ENCODE measurements at regions not wholly inside any gene's neighbourhood (a gene's known extent, or its start where the extent isn't known, plus 50 kb on each side); places are given as distances from the start of the nearest gene placed in this dataset.
A peak's percentile ranks its signal among the peaks of the same experiment; 100 is the strongest.

DNA sequence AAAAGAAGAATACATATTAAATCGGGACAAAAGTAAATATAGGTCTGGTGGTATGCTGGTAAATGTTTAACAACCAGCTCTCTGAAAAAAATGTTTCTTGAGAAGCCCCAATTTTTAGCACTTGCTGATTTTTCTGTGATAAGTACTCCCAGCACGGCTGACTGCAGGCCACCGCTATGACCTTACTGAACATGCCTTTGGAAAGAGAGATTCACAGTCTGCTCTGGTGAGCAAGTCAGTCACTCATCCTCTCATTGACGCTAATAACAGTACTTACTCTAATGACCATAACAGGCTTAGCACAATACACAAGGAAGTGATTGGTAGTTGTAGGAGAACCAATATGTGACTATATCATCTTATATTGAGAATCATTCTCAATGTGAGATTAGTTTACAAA lies 98.9 kb upstream of the BLTP1 start:
- Mint-ChIP-seq H3K36me3 (no peaks in the 10 kb centered on the region), H3K4me3 (no peak overlapping the region), H3K9me3 (no peaks in the 10 kb centered on the region), H3K4me1 (no peaks in the 10 kb centered on the region), H3K27ac (no peak overlapping the region), H3K27me3 (peaks cover 4 to 8% (median 6%) of the 10 kb centered on the region in 3 donors)
- no peak for ATAC-seq (ENCODE audit: low read depth in 2 of 2)
- no peak for DNase-seq

DNA sequence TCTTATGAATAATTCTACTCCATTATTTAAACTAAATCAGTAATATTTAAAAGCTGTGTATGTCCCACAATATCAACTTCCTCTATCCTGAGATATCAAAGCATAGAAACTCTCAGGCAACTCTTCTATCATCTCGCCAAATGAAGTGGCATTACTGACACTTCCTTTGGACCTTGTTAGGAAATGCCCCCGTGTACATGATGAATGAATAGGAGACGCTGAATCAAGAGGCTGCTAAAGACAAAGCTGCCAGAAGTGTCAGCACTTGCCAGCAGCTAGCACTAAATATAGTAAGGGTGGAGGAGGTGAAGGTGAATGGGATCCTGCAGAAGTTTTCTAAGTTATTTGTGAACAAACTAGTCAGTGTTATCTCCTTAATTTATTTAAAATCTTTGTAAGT lies 99.5 kb upstream of the BLTP1 start:
- Mint-ChIP-seq H3K4me3 (no peak overlapping the region), H3K27me3 (peaks cover 4 to 8% (median 6%) of the 10 kb centered on the region in 3 donors), H3K36me3 (no peaks in the 10 kb centered on the region), H3K27ac (peak overlapping the region in 1 of 6 donors; percentile 67), H3K4me1 (no peaks in the 10 kb centered on the region), H3K9me3 (no peaks in the 10 kb centered on the region)
- DNase-seq (no peak), ATAC-seq (ENCODE audit: low read depth in 2 of 2) (no peak)

DNA sequence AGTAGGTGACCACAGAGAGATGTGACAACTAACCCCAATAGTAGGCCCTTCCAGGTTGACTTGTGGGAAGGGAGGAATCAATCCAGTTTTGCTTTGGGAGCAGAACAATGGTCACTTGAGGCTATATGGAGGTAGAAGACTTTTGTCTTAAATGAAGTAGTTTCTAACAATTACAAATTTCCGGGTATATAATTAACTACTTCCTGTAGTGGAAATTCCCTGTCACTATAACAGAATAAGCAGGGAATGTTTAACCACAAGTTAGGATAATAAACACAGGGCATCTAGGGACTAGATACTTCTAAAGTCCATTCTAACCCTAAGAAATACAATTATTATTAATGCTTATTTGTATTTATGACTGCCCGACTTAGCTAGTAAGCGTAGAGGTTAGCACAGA lies 99.0 kb upstream of the TRPC3 start:
- no peak overlapping the region for H3K27ac Mint-ChIP-seq
- no peaks in the 10 kb centered on the region for H3K4me1 Mint-ChIP-seq
- DNase-seq (no peak), ATAC-seq (ENCODE audit: low read depth in 2 of 2) (no peak)
- no peaks in the 10 kb centered on the region for H3K9me3 Mint-ChIP-seq
- no peaks in the 10 kb centered on the region for H3K36me3 Mint-ChIP-seq
- peaks cover 4 to 8% (median 6%) of the 10 kb centered on the region in 3 donors for H3K27me3 Mint-ChIP-seq
- H3K4me3 Mint-ChIP-seq = no peak overlapping the region

DNA sequence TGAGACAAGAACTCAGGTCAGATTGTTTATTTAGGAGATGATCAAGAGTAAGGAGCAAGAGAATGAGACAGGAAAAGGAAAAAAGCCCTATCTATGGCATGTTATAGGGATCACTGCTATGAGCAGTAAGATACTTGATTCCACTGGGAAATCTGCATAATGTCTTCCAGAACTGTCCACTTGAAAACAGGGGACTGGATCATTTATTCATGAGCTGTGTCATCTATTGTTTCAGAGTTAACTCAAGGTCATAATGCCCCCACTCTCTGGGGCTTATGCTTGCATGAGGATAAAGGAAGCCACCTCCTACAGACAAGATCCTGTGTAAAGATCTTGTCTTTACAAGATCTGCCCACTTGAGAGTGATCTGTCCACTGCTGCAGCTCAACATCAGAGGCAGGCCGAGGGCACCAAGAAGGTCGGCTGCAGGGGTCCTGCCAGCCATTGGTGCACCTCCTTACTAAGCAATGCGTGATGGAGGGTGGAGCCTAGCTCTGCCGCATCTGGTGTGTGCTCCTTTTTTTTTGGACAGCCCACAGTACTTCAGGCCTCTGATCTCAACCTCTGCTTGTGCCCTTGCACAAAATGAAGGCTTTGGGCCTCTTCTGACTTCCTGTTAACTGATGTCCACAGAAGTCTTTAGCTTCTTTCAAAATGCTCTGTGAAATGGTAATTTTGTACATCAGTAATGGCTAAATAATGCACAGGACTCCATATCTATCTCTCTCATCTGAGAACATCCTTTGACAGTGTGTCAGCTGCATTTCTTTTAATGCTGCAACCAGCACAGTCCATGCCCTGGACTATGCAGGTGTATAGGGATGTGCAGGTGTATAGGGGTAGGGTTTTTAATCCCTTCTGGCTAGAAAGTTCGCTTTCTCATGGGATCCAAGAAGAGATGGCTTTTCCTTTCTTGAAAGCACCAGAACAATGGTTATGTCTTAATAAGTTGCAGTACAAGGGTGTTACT lies 95.9 kb upstream of the TRPC3 start:
- no peak for ATAC-seq (ENCODE audit: low read depth in 2 of 2)
- Mint-ChIP-seq H3K36me3 (no peaks in the 10 kb centered on the region), H3K4me1 (no peaks in the 10 kb centered on the region), H3K27me3 (peaks cover 0 to 11% (median 4%) of the 10 kb centered on the region in 3 donors), H3K4me3 (no peak overlapping the region), H3K27ac (no peak overlapping the region), H3K9me3 (peaks cover 0 to 8% (median 2%) of the 10 kb centered on the region in 7 donors)
- no peak for DNase-seq

DNA sequence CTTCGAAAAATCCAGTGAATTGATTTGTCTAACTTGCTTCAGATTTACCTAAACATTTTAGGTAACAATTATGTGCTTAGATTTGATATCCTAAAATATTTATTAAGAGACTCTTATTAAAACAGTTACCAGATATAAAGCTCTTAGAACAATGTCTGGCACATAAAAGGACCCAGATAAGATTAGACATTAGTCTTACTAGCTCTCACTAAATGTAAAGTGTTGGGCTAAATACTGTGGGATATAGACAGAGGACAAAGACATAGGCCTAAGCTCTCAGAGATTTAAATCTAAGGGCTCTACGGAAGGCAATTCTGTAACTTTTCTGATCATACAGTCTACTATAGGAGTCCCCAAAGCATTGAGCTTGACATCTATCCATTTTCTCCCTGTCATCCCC lies 94.4 kb upstream of the TRPC3 start:
- no peaks in the 10 kb centered on the region for H3K36me3 Mint-ChIP-seq
- H3K9me3 Mint-ChIP-seq = peaks cover 0 to 8% (median 2%) of the 10 kb centered on the region in 7 donors

DNA sequence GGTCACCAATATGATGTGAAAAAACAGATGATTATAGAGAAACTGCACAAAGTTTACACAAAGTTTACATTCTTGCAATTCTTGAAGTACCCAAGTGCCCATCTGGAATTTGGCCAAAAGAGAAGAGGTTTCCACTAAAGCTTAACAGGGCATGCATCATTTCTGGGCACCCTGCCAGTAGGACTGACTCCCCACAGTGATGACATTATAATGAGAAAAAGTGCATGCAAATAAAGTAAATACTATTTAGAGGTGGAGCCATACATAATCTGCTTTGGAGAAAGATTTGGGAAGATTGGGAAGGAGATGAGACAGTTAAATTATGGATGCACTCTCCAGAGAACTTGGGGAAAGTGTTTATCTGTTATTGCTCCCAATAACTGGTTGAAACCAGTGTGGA lies 93.7 kb upstream of the TRPC3 start:
- Mint-ChIP-seq H3K4me1 (no peaks in the 10 kb centered on the region), H3K4me3 (no peak overlapping the region), H3K27ac (no peak overlapping the region), H3K9me3 (peaks cover 0 to 8% (median 2%) of the 10 kb centered on the region in 7 donors), H3K36me3 (no peaks in the 10 kb centered on the region), H3K27me3 (peaks cover 6 to 20% (median 14%) of the 10 kb centered on the region in 3 donors)
- DNase-seq = no peak
- no peak for ATAC-seq (ENCODE audit: low read depth in 2 of 2)

More for the DNA sequence above, 94.4 kb upstream of the TRPC3 start:
- DNase-seq = no peak
- peaks cover 4 to 17% (median 7%) of the 10 kb centered on the region in 3 donors for H3K27me3 Mint-ChIP-seq
- H3K27ac Mint-ChIP-seq = no peak overlapping the region
- no peaks in the 10 kb centered on the region for H3K4me1 Mint-ChIP-seq
- no peak for ATAC-seq (ENCODE audit: low read depth in 2 of 2)
- H3K4me3 Mint-ChIP-seq = no peak overlapping the region

DNA sequence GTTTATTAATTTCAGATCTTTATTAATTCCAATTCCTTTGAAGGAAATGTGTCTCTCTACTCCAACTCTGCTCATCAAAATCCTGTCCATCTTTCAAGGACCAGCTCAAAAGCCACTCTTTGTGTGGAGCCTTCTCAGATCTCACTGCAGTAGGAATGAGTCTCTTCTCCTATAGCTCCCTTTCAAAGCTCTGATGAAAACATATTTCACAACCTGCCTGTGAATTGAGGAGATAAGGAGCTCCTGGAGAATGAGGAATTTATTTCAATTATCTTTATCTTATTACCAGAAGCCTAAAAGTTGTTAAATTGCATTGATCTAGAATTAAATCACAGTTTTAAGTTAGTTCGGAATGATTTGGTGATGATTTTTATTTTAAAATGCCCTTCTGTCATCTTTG lies 92.6 kb upstream of the TRPC3 start:
- no peaks in the 10 kb centered on the region for H3K36me3 Mint-ChIP-seq
- H3K27ac Mint-ChIP-seq = no peak overlapping the region
- no peak for ATAC-seq (ENCODE audit: low read depth in 2 of 2)
- H3K4me1 Mint-ChIP-seq = no peaks in the 10 kb centered on the region
- no peak for DNase-seq
- peaks cover 6 to 19% (median 14%) of the 10 kb centered on the region in 3 donors for H3K27me3 Mint-ChIP-seq
- no peak overlapping the region for H3K4me3 Mint-ChIP-seq
- peaks cover 0 to 11% (median 2%) of the 10 kb centered on the region in 7 donors for H3K9me3 Mint-ChIP-seq

DNA sequence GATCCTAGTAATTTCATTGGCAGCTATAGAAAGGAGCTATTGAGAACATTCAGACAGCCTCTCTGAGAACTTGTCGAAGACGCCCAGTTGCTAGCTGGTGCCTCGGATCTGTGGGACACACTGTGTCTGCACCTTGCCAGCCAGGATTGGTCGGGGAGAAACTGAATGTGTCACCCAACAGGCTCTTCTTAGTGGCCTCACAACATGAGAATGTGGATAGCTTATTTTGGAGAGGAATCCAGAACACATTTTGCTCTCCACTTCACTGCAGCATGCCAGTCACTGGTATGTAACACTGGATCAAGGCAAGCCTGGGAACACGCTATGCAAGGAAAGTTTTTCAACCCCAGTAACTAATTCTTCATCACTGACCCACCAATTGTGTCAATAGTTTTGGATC lies 89.5 kb upstream of the TRPC3 start:
- H3K27me3 Mint-ChIP-seq = peaks cover 4 to 19% (median 14%) of the 10 kb centered on the region in 3 donors
- no peak overlapping the region for H3K4me3 Mint-ChIP-seq
- DNase-seq (no peak), ATAC-seq (ENCODE audit: low read depth in 2 of 2) (no peak)
- H3K27ac Mint-ChIP-seq = no peak overlapping the region
- peaks cover 0 to 11% (median 2%) of the 10 kb centered on the region in 7 donors for H3K9me3 Mint-ChIP-seq
- no peaks in the 10 kb centered on the region for H3K36me3 Mint-ChIP-seq
- H3K4me1 Mint-ChIP-seq = no peaks in the 10 kb centered on the region

DNA sequence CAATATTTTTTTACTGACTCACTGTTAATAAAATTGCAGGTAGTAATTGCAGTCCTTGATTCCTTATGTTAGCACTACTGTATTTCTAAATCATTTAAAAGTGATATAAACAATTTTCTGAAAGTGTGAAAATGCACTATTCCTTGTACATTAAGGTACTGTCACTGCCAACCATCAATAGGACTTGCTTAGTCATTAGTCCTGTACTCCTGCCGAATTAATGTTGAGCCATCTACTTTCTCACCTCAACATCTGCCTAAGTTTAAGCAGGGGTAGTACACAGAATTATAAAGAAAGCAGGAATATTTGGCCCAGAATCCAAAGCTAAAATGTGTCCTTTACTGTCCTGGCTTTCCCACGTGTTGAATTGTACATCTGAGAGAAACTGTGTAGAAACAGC lies 87.0 kb upstream of the TRPC3 start:
- DNase-seq (no peak), ATAC-seq (ENCODE audit: low read depth in 2 of 2) (no peak)
- H3K27me3 Mint-ChIP-seq = peaks cover 8 to 19% (median 9%) of the 10 kb centered on the region in 3 donors
- no peaks in the 10 kb centered on the region for H3K36me3 Mint-ChIP-seq
- no peaks in the 10 kb centered on the region for H3K4me1 Mint-ChIP-seq
- peaks cover 0 to 5% (median 0%) of the 10 kb centered on the region in 7 donors for H3K9me3 Mint-ChIP-seq
- H3K27ac Mint-ChIP-seq = no peak overlapping the region
- no peak overlapping the region for H3K4me3 Mint-ChIP-seq

DNA sequence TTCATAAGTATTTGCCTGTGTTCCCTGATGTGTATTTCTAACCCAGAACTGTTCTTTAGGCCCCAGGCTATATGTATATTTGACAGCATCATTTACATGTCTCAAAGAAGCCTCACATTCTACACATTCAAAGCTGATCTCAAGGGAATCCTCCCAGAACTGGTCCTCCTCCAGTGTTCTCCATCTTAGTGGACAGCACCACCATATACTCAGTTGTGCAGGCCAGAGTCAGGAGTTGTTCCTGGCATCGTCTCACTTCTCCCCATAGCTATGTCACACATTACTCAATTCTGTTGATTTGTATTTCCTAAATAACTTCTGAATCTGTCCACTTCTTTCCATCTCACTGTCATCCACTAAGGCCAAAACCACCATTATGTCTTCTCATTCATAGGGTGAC lies 82.8 kb upstream of the TRPC3 start:
- no peak for ATAC-seq (ENCODE audit: low read depth in 2 of 2)
- no peak overlapping the region for H3K27ac Mint-ChIP-seq
- no peaks in the 10 kb centered on the region for H3K4me1 Mint-ChIP-seq
- H3K9me3 Mint-ChIP-seq = peaks cover 10 to 28% (median 17%) of the 10 kb centered on the region in 7 donors
- H3K36me3 Mint-ChIP-seq = peaks cover 0 to 9% of the 10 kb centered on the region in 2 donors
- peak overlapping the region in 1 of 8 donors; percentile 2 for H3K4me3 Mint-ChIP-seq
- no peak for DNase-seq
- peaks cover 4 to 9% (median 6%) of the 10 kb centered on the region in 3 donors for H3K27me3 Mint-ChIP-seq

DNA sequence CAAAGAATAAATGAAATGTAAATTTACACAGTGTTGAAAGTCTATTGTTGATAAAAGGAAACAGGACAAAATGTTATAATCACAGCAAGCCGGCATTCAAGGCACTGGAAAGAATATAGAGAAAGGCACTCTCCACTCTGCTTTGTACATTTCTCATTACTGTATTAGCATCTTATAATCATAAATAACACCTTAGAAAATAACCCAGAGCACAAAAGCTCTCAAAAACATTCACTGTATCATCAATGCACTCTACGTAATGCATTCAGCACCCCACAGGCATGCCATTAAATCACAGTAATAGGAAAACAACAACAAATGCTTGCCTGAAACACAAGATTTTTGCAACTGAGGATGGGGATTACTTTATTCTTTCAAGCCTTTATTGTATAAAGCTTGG lies 75.3 kb upstream of the TRPC3 start:
- DNase-seq (no peak), ATAC-seq (ENCODE audit: low read depth in 2 of 2) (no peak)
- Mint-ChIP-seq H3K9me3 (peaks cover 10 to 36% (median 16%) of the 10 kb centered on the region in 7 donors), H3K36me3 (peaks cover 0 to 9% of the 10 kb centered on the region in 2 donors), H3K27me3 (peaks cover 0 to 6% (median 0%) of the 10 kb centered on the region in 3 donors), H3K4me1 (no peaks in the 10 kb centered on the region), H3K27ac (no peak overlapping the region), H3K4me3 (no peak overlapping the region)

DNA sequence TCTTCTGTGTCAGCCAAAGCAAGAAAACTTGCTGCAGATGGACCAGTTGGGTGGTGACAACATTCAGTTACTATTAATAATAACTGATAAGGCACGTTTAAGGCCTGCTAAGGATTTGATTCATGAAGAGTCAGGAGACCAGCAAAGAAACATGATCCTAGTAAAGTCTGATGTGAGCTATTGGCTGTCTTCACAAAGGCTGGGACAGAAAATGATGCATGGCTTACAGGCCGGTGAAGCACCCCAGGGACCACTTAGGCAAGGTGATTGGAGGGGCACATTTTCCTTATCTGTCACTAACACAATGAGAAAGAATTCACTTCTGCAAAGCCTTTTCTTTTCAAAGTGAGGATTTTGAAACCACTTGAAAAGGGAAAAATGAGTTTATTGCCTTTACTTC lies 65.4 kb upstream of the TRPC3 start:
- ATAC-seq (ENCODE audit: low read depth in 2 of 2) (no peak), DNase-seq (no peak)
- Mint-ChIP-seq H3K4me1 (no peaks in the 10 kb centered on the region), H3K4me3 (no peak overlapping the region), H3K9me3 (peaks cover 0 to 23% (median 4%) of the 10 kb centered on the region in 7 donors), H3K36me3 (no peaks in the 10 kb centered on the region), H3K27ac (no peak overlapping the region), H3K27me3 (peaks cover 7 to 12% (median 11%) of the 10 kb centered on the region in 3 donors)

DNA sequence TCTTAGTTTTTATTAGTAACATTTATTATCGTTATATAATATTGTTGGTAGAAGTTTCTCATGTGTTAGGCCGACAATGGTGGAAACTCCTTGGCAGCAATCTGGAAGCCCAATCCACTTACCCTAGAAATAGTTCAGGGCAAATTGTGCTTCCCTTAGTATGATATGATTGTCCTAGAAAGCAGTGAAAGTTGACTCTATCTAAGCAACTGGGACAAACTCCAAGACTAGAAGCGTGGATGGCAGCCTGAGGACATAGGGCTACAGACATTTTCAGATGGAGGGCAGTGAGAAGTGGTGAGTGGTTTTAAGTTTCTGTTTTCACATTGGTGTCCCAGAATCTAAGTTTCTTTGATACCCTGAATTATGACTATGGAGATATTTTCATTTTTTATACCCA lies 63.3 kb upstream of the TRPC3 start:
- Mint-ChIP-seq H3K27ac (no peak overlapping the region), H3K4me3 (no peak overlapping the region), H3K36me3 (no peaks in the 10 kb centered on the region), H3K9me3 (peaks cover 0 to 9% (median 2%) of the 10 kb centered on the region in 7 donors), H3K27me3 (peaks cover 13 to 29% (median 18%) of the 10 kb centered on the region in 3 donors), H3K4me1 (no peaks in the 10 kb centered on the region)
- ATAC-seq (ENCODE audit: low read depth in 2 of 2) (no peak), DNase-seq (no peak)

DNA sequence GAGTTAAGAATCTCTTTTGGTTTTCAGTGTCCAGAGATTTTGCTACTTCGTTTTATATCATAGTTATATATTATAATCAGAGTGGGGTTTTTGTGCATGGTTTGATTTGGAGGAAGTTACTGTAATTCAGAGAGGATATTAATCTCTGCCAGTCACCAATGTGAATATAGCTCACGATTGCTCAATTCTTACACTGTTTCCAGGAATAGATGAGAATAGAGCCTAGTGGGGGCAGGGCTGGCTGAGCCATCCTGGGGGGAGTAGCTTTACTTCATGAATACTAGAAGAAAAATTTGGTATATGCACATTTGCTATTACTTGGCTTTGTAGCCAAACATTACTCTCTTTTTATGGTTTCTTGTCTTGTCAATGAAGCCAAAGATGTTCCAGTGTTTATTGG lies 60.9 kb upstream of the TRPC3 start:
- ATAC-seq (ENCODE audit: low read depth in 2 of 2) (no peak), DNase-seq (no peak)
- H3K4me1 Mint-ChIP-seq = no peaks in the 10 kb centered on the region
- no peak overlapping the region for H3K27ac Mint-ChIP-seq
- no peaks in the 10 kb centered on the region for H3K36me3 Mint-ChIP-seq
- H3K4me3 Mint-ChIP-seq = no peak overlapping the region
- peaks cover 20 to 24% (median 23%) of the 10 kb centered on the region in 3 donors for H3K27me3 Mint-ChIP-seq
- no peaks in the 10 kb centered on the region for H3K9me3 Mint-ChIP-seq
